ENCODE measurements at regions not wholly inside any gene's neighbourhood (a gene's known extent, or its start where the extent isn't known, plus 50 kb on each side); places are given as distances from the start of the nearest gene placed in this dataset.

DNA sequence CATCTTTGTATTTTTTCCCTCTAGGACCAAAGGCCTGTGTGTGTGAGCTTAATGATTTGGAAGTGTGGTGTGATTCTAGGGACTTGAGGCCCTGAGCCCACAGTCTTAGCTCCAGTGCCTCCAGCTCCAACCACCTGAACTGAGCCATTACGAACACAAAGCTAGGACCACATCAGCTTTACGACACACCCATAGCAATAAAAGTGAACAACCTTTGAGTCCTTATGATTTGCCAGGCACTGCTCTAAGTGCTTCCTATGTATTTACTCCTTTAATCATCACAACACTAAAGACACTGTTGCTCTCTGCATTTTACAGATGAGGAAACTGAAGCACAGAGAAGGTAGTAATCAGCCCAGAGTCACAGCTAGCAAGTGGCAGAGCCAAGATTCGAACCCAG lies 126.4 kb downstream of the EHF start:
- DNase-seq (ENCODE audit: insufficient read length, low spot score): no peak
- FAIRE-seq: no peak
- TF ChIP-seq, protein P1, sequence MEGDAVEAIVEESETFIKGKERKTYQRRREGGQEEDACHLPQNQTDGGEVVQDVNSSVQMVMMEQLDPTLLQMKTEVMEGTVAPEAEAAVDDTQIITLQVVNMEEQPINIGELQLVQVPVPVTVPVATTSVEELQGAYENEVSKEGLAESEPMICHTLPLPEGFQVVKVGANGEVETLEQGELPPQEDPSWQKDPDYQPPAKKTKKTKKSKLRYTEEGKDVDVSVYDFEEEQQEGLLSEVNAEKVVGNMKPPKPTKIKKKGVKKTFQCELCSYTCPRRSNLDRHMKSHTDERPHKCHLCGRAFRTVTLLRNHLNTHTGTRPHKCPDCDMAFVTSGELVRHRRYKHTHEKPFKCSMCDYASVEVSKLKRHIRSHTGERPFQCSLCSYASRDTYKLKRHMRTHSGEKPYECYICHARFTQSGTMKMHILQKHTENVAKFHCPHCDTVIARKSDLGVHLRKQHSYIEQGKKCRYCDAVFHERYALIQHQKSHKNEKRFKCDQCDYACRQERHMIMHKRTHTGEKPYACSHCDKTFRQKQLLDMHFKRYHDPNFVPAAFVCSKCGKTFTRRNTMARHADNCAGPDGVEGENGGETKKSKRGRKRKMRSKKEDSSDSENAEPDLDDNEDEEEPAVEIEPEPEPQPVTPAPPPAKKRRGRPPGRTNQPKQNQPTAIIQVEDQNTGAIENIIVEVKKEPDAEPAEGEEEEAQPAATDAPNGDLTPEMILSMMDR (IDR thresholded peaks at IDR 0.05; ENCODE audit: insufficient read depth, missing control alignments): no peak

DNA sequence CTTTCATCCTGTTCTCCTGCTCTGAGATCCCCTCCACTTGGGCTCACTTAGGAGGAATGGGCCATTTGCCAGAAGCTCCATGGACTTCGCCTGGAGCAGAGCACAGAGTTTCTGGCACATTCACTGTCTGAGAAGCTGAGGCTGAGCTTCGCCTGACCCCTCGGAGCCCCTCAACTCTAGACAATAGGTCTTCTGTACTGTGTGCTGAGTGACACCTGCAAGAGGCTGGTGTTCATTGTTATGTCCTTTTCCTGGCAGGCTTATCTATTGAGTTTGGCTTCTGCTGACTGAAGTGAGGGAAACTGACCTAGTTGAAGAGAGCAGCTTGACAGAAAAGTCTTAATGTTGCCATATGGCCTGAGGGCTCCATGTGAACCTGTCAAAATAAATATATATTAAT lies 124.3 kb downstream of the EHF start:
- DNase-seq (ENCODE audit: insufficient read length, low spot score) (no peak), FAIRE-seq (no peak)
- TF ChIP-seq, protein P1 (IDR thresholded peaks at IDR 0.05; ENCODE audit: insufficient read depth, missing control alignments): no peak

DNA sequence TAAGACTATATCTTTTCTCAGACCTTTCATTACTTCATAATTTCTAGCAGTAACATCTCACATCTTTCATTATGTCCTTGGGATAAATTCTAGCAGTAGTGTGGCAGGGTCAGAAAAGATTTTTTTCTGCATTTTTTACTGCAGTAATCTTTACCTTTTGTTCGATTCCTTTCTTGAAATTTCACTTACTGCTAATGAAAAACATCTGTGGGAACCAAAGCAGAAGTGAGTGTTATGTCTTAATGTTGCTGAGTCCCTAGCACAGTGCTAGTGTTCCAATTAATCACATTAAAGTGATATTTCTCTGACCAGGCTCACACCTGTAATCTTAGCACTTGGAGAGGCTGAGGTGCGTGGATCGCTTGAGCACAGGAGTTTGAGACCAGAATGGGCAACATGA lies 123.6 kb downstream of the EHF start:
- FAIRE-seq (no peak), DNase-seq (ENCODE audit: insufficient read length, low spot score) (no peak)
- TF ChIP-seq, protein P1 (IDR thresholded peaks at IDR 0.05; ENCODE audit: insufficient read depth, missing control alignments): no peak

DNA sequence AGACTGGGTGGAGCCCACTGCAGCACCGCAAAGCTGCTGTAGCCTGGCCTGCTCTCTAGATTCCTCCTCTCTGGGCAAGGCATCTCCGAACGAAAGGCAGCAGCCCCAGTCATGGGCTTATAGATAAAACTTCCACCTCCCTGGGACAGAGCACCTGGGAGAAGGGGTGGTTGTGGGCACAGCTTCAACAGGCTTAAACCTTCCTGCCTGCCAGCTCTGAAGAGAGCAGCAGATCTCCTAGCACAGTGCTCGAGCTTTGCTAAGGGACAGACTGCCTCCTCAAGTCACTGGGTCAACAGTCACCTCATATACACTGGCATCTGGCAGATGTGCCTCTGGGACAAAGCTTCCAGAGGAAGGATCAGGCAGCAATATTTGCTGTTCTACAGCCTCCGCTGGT lies 117.3 kb downstream of the EHF start:
- TF ChIP-seq, protein P1 (IDR thresholded peaks at IDR 0.05; ENCODE audit: insufficient read depth, missing control alignments): no peak
- DNase-seq (ENCODE audit: insufficient read length, low spot score) (no peak), FAIRE-seq (no peak)

DNA sequence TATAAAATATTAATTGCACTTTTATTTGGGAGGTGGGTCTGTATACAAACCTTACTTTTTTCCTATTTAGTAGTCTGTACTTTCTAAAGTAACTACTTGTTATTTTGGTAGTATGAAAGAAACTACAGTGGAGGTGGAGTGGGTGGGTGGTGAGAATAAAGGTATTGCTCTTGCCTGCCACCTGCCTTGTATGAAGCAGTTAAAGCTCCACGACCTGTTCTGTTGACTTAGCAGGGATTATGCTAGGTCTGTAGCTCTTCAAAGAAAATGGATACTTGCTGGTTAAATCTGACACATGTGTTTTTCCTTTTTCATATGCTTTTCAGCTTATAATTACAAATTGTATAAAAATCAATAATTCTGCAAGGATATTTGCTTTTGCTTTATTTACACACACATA lies 111.9 kb downstream of the EHF start:
- TF ChIP-seq, protein P1 (IDR thresholded peaks at IDR 0.05; ENCODE audit: insufficient read depth, missing control alignments): no peak
- DNase-seq (ENCODE audit: insufficient read length, low spot score) (no peak), FAIRE-seq (no peak)

DNA sequence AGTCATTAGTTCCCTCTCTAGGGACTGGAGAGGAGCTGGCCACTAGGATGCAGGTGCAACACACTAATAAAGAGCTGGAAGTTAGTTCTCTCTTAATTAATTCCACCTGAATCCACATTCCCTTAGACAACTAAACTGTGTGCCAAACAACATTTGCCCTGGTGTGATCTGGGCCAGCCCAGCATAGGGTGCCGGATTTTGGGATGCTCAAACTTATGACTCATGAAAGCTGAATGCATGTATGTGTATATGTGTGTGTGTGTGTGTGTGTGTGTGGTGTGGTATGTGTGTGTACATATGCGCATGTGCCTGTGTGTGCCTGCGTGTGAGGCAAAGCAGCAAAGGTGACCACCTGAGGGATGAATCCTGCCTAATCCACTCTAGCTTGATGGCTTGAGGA lies 110.7 kb downstream of the EHF start:
- no peak for FAIRE-seq
- no peak for DNase-seq (ENCODE audit: insufficient read length, low spot score)
- TF ChIP-seq, protein P1 (IDR thresholded peaks at IDR 0.05; ENCODE audit: insufficient read depth, missing control alignments): no peak

DNA sequence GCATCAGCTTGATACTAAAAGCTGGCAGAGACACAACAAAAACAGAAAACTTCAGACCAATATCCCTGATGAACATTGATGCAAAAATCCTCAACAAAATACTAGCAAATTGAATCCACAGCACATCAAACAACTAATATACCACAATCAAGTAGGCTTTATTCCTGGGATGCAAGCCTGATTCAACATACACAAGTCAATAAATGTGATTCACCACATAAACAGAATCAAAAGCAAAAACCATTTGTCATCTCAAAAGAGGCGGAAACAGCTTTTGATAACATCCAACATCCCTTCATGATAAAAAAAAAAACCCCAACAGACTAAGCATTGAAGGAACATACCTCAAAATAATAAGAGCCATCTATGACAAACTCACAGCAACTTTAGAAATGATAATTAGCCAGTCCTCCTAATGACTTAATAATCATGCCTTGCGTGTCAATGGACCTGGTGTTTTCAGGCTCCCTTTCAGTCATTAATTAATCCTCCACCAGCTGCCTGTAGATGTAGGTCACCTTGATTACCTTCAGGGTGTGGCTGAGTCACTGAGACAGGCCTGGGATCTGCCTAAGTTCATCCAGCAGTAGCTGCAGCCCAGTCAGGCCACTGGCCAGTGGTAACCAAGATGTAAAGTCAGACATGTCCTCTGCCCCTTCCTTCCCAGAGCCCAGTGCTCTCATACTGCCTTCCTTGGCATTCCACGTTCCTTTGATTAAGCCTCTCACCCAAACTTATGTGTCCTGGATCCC lies 109.8 kb downstream of the EHF start:
- no peak for FAIRE-seq
- no peak for DNase-seq (ENCODE audit: insufficient read length, low spot score)
- TF ChIP-seq, protein P1 (IDR thresholded peaks at IDR 0.05; ENCODE audit: insufficient read depth, missing control alignments): no peak

Measured in D721Med (cell line).